ENCODE measurements at regions not wholly inside any gene's neighbourhood (a gene's known extent, or its start where the extent isn't known, plus 50 kb on each side); places are given as distances from the start of the nearest gene placed in this dataset.
A peak's percentile ranks its signal among the peaks of the same experiment; 100 is the strongest.

GRCh38 chr14:58864751-58865513, 227.2 kb downstream of the DACT1 start:
- peak; percentile 56 for DNase-seq (ENCODE audit: extremely low read depth, low read depth)
- no peak for TF ChIP-seq CTCF (IDR thresholded peaks at IDR 0.05; ENCODE audit: low read depth, low read length)

GRCh38 chr14:58865514-58866281, 227.9 kb downstream of the DACT1 start:
- TF ChIP-seq CTCF (IDR thresholded peaks at IDR 0.05; ENCODE audit: low read depth, low read length), result no peak
- no peak for DNase-seq (ENCODE audit: extremely low read depth, low read depth)

- DNase-seq (ENCODE audit: extremely low read depth, low read depth), result no peak
These were observed 228.6 kb downstream of the DACT1 start for GRCh38 chr14:58866391-58866790.

GRCh38 chr14:58870961-58871360, 233.2 kb downstream of the DACT1 start:
- TF ChIP-seq CTCF (IDR thresholded peaks at IDR 0.05; ENCODE audit: low read depth, low read length), result no peak
- no peak for DNase-seq (ENCODE audit: extremely low read depth, low read depth)

More at GRCh38 chr14:58866391-58866790, 228.6 kb downstream of the DACT1 start:
- TF ChIP-seq CTCF (IDR thresholded peaks at IDR 0.05; ENCODE audit: low read depth, low read length), result no peak

- DNase-seq (ENCODE audit: extremely low read depth, low read depth), result no peak
- TF ChIP-seq CTCF (IDR thresholded peaks at IDR 0.05; ENCODE audit: low read depth, low read length), result no peak
These were observed 233.8 kb downstream of the DACT1 start for GRCh38 chr14:58871573-58871972.

- TF ChIP-seq CTCF (IDR thresholded peaks at IDR 0.05; ENCODE audit: low read depth, low read length), result no peak
- no peak for DNase-seq (ENCODE audit: extremely low read depth, low read depth)
These were observed 234.3 kb downstream of the DACT1 start for GRCh38 chr14:58872061-58872460.
